HTR-8/SVneo (cell line): ENCODE measurements at regions not wholly inside any gene's neighbourhood (a gene's known extent, or its start where the extent isn't known, plus 50 kb on each side); places are given as distances from the start of the nearest gene placed in this dataset.
A peak's percentile ranks its signal among the peaks of the same experiment; 100 is the strongest.
"Not testable (repeated sequence)": the region's sequence is repeated elsewhere in the genome, so short reads cannot be mapped to it uniquely, and the experiment has no call there.

Experiments
- DNase-seq: peaks from one replicate; pipeline ENCODE4 v3.0.0; 2011; ENCODE audit warnings: low spot score, mixed read lengths; ENCODE audit not compliant: insufficient read length
- FAIRE-seq: peaks from 2 replicates; lab custom pipeline; 2011; peaks lifted over from hg19 to GRCh38; lab: Jason Lieb, UNC

GRCh38 chrX:47302396-47302795 lies 68.0 kb upstream of the ZNF157 start:
- no peak for FAIRE-seq
- no peak for DNase-seq

GRCh38 chrX:47306471-47307023 lies 63.8 kb upstream of the ZNF157 start:
- FAIRE-seq, DNase-seq: not testable (repeated sequence)

GRCh38 chrX:47311932-47312774 lies 58.2 kb upstream of the ZNF157 start:
- DNase-seq (peak; percentile 49), FAIRE-seq (no peak)

- FAIRE-seq, result no peak
- DNase-seq, result no peak
These were observed 57.3 kb upstream of the ZNF157 start for GRCh38 chrX:47313056-47313455.

- no peak for FAIRE-seq
- no peak for DNase-seq
These were observed 53.9 kb upstream of the ZNF157 start for GRCh38 chrX:47316276-47317025.
